Stimulated activated naive CD8-positive, alpha-beta T cell treated with anti-CD3 and anti-CD28 coated beads, Interleukin-15, amount 100 ng/mL, for 72 hours (primary cell): ENCODE measurements at regions not wholly inside any gene's neighbourhood (a gene's known extent, or its start where the extent isn't known, plus 50 kb on each side); places are given as distances from the start of the nearest gene placed in this dataset.
"Not testable (repeated sequence)": the region's sequence is repeated elsewhere in the genome, so short reads cannot be mapped to it uniquely, and the experiment has no call there.

ENCODE experiments used
- ATAC-seq: fragments of 150-1000 bp; cut with Tn5 transposase; 2 replicates; pipeline ENCODE4 v1.10.0; 2021; ENCODE audit warnings: mild to moderate bottlenecking, moderate library complexity
- DNase-seq, 2 donors: peaks; one replicate each; pipeline ENCODE4 v3.0.0; 2021 to 2022
- H3K27ac Mint-ChIP-seq, 2 donors: one replicate each; pipeline ENCODE4 v1.8.0; 2022; ENCODE audit warnings: mild to moderate bottlenecking in 2 of 2, mixed read lengths in 2 of 2, moderate library complexity in 2 of 2
- H3K27me3 Mint-ChIP-seq: one replicate; pipeline ENCODE4 v1.8.0; 2022; ENCODE audit warnings: mixed read lengths
- H3K4me1 Mint-ChIP-seq: one replicate; pipeline ENCODE4 v1.8.0; 2022; ENCODE audit warnings: mild to moderate bottlenecking, mixed read lengths
- H3K4me3 Mint-ChIP-seq, 2 donors: one replicate each; pipeline ENCODE4 v1.8.0; 2022; ENCODE audit warnings: mild to moderate bottlenecking in 2 of 2, mixed read lengths in 2 of 2, moderate library complexity in 1 of 2
- H3K9me3 Mint-ChIP-seq, 2 donors: one replicate each; pipeline ENCODE4 v1.8.0; 2022; ENCODE audit warnings: mixed read lengths in 2 of 2

DNA sequence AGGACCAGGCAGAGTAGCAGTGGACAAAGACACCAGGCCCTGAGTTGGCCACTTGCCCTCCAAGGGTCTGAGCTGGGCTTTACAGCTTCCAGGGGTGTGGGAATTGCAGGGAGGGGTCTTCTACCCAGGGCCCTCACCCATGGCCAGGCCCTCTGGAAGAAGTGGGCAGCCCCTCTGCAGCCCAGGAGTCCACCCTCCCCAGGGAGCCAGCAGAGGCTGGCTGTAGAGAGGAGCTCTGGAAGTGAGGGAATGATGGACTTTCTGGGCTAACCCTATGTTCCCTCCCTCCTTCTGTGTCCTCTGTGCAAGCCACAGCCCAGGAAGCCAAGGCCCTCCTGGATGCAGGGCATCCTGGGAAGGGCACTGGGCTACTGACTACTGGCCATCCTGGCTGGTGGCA lies 232.3 kb downstream of the POTEH start:
- not testable (repeated sequence) for H3K9me3 Mint-ChIP-seq, H3K4me3 Mint-ChIP-seq, H3K4me1 Mint-ChIP-seq, H3K27ac Mint-ChIP-seq, DNase-seq, H3K27me3 Mint-ChIP-seq
- ATAC-seq: peak; percentile 35

DNA sequence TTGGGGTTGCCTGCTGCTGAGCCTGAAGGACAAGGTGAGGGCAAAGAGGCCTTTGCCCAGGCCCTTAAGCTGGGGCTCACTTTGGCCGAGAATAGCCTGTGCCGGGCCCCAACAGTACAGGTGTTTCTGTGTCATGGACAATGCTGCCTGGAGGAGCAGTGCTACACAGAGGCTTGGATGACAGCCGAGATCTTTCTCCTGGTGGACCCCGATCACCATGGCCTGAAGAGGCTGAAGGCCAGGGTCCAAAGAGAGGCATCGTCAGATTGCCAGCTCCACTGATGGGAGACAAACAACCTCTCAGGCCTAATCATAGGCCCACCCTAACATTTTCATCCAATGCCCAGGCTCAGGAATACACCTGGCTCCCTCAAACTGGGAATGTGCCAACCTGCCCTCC lies 232.8 kb downstream of the POTEH start:
- ATAC-seq, DNase-seq, H3K4me3 Mint-ChIP-seq, H3K27me3 Mint-ChIP-seq, H3K4me1 Mint-ChIP-seq, H3K27ac Mint-ChIP-seq, H3K9me3 Mint-ChIP-seq: not testable (repeated sequence)

DNA sequence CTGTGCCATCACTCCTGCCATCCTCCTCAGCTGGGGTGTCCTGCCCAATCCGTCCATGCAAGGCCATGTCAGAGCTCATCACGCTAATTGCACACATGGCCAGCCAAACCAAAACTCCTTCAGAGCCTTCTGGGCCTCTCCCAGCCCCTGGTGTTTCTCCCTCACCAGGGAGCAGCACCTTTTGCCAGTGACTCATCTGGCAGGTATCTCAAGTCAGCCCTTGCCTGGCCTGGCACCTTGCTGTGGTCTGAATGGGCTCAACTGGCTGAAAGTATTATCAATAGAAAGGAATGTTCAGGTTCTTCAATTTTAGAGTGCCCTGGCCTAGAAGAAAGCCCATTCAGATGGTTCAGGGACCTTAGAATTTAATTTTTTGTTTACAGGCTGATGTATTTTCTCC lies 235.0 kb downstream of the POTEH start:
- not testable (repeated sequence) for H3K4me3 Mint-ChIP-seq, H3K27ac Mint-ChIP-seq, H3K27me3 Mint-ChIP-seq, ATAC-seq, H3K4me1 Mint-ChIP-seq, H3K9me3 Mint-ChIP-seq, DNase-seq

- H3K4me1 Mint-ChIP-seq, DNase-seq, H3K27me3 Mint-ChIP-seq, ATAC-seq, H3K4me3 Mint-ChIP-seq, H3K9me3 Mint-ChIP-seq, H3K27ac Mint-ChIP-seq: not testable (repeated sequence)
Observed at GRCh38 chr22:15927172-15927571, 237.3 kb downstream of the POTEH start.
